GM12878 (cell line): ENCODE measurements at regions not wholly inside any gene's neighbourhood (a gene's known extent, or its start where the extent isn't known, plus 50 kb on each side); places are given as distances from the start of the nearest gene placed in this dataset.

Experiments used
- ATAC-seq: fragments of 200-7000 bp; cut with Tn5 transposase; 3 replicates; pipeline ENCODE4 v1.9.1; 2020; ENCODE audit warnings: mild to moderate bottlenecking, moderate library complexity
- BruUV-seq: library from RNA; stranded (reverse); fragments of 400-500 nt; replicated peaks from 2 replicates; lab custom pipeline; 2021; lab: Mats Ljungman, UMichigan
- CTCF ChIA-PET: fragments of 300-600 bp; sonication (Branson Sonifier 250); formaldehyde crosslinking; extraction: SDS; loops from one replicate; lab custom pipeline; 2021; ENCODE audit warnings: inconsistent platforms; lab: Yijun Ruan, JAX
- POLR2A ChIA-PET: fragments of 350-600 bp; formaldehyde crosslinking; extraction: SDS; loops from one replicate; lab custom pipeline; 2021; ENCODE audit warnings: inconsistent platforms; lab: Charles Lee
- RAD21 ChIA-PET: fragments of 300-600 bp; sonication (Branson Sonifier 250); formaldehyde crosslinking; loops from one replicate; lab custom pipeline; 2023; ENCODE audit warnings: antibody characterized with exemption; ENCODE audit not compliant: unreplicated experiment; lab: Charles Lee
- SMC1A ChIA-PET: fragments of 300-600 bp; sonication (Branson Sonifier 250); formaldehyde crosslinking; loops from one replicate; lab custom pipeline; 2023; ENCODE audit not compliant: unreplicated experiment, uncharacterized antibody; lab: Charles Lee
- DNase-seq: peaks from one replicate; pipeline ENCODE4 v3.0.0-alpha.2; 2011; ENCODE audit warnings: low read depth, low spot score
- FAIRE-seq: peaks from 3 replicates; lab custom pipeline; 2011; peaks lifted over from hg19 to GRCh38; lab: Jason Lieb, UNC
- H2AFZ ChIP-seq: 2 replicates; pipeline ENCODE4 v1.6.0; 2011; ENCODE audit warnings: low read depth, low read length, control low read depth; ENCODE audit not compliant: control insufficient read depth
- H3K27ac ChIP-seq: 2 replicates; pipeline ENCODE4 v1.5.1; 2011; ENCODE audit warnings: control low read depth; ENCODE audit not compliant: control insufficient read depth, insufficient read depth
- H3K27me3 ChIP-seq, 2 experiments: replicated peaks in 1 of 2; 2 replicates each; pipeline versions ENCODE4 v1.6.0 to v1.6.1; 2011; ENCODE audit warnings: low read length in 1 of 2; ENCODE audit not compliant: control insufficient read depth in 2 of 2, insufficient read depth in 2 of 2
- H3K36me3 ChIP-seq, 2 experiments: 2 replicates each; pipeline ENCODE4 v1.5.1; 2011; ENCODE audit warnings: low read length in 1 of 2; ENCODE audit not compliant: control insufficient read depth in 2 of 2, insufficient read depth in 2 of 2
- H3K4me1 ChIP-seq: 2 replicates; pipeline ENCODE4 v1.6.1; 2011; ENCODE audit warnings: mild to moderate bottlenecking, low read length, moderate library complexity, mixed read lengths; ENCODE audit not compliant: control insufficient read depth, insufficient read depth
- H3K4me2 ChIP-seq: 2 replicates; pipeline ENCODE4 v1.6.0; 2011; ENCODE audit warnings: control low read depth; ENCODE audit not compliant: control insufficient read depth, insufficient read depth
- H3K4me3 ChIP-seq: fragments of 200-600 bp; sonication (generic); 2 replicates; pipeline ENCODE4 v1.5.1; 2016
- H3K79me2 ChIP-seq: 2 replicates; pipeline ENCODE4 v1.6.0; 2011; ENCODE audit warnings: low read length; ENCODE audit not compliant: control insufficient read depth, insufficient read depth
- H3K9ac ChIP-seq: 2 replicates; pipeline ENCODE4 v1.8.0; 2011; ENCODE audit warnings: low read length, control low read depth, mixed read lengths; ENCODE audit not compliant: control insufficient read depth, insufficient read depth
- H3K9me3 ChIP-seq: replicated peaks from 3 replicates; pipeline ENCODE4 v1.5.1; 2011; ENCODE audit warnings: mild to moderate bottlenecking, low read length; ENCODE audit not compliant: control insufficient read depth, insufficient read depth
- H4K20me1 ChIP-seq: 2 replicates; pipeline ENCODE4 v1.6.0; 2011; ENCODE audit not compliant: control insufficient read depth, insufficient read depth
- CBFB ChIP-seq: IDR thresholded peaks from 2 replicates; pipeline ENCODE4 v1.6.1; 2016; ENCODE audit warnings: antibody characterized with exemption, low read depth
- EP300 ChIP-seq, 2 experiments: fragments of 150-350 bp in 1 of 2; IDR thresholded peaks; 2 replicates each; pipeline ENCODE4 v1.6.1; 2011 to 2012; ENCODE audit warnings: low read depth in 2 of 2, low read length in 2 of 2, borderline replicate concordance in 1 of 2, improper control_type of control experiment in 1 of 2, inconsistent platforms in 1 of 2; ENCODE audit not compliant: control insufficient read depth in 1 of 2
- ZNF274 ChIP-seq: IDR thresholded peaks from one replicate; pipeline ENCODE4 v1.8.0; 2011; ENCODE audit not compliant: insufficient read length, insufficient read depth
- ZNF687 ChIP-seq: fragments of 450-650 bp; IDR thresholded peaks from 2 replicates; pipeline ENCODE4 v1.6.1; 2017; ENCODE audit warnings: mild to moderate bottlenecking, moderate library complexity
- WGBS: methylation state at CpG from one replicate; pipeline ENCODE4 v1.1.6; 2016; ENCODE audit warnings: low lambda C conversion rate; ENCODE audit not compliant: insufficient replicate concordance, insufficient coverage; ENCODE audit errors: missing lambda C conversion rate; 5-methylcytosine and 5-hydroxymethylcytosine counted together
- in situ Hi-C: fragments of 300-500 bp; cut with MboI; formaldehyde crosslinking; loops from 9 replicates; pipeline ENCODE4 v1.14.3; 2018; ENCODE audit warnings: mixed read lengths
- intact Hi-C: fragments of 100-400 bp; cut with micrococcal nuclease; formaldehyde crosslinking; loops from one replicate; pipeline ENCODE4 v1.14.2; 2022; ENCODE audit not compliant: unreplicated experiment

GRCh38 chr4:124509151-124509550 lies 203.4 kb downstream of the ANKRD50 start:
- Histone ChIP-seq H3K4me3 (no peak overlapping the region), H3K36me3 (no peaks in the 10 kb centered on the region), H3K27me3 (no peaks in the 10 kb centered on the region), H3K9ac (no peak overlapping the region), H3K9me3 (no peaks in the 10 kb centered on the region), H3K79me2 (no peaks in the 10 kb centered on the region), H3K27ac (no peak overlapping the region), H3K4me1 (no peaks in the 10 kb centered on the region), H2AFZ (no peak overlapping the region), H3K4me2 (no peak overlapping the region), H4K20me1 (no peaks in the 10 kb centered on the region)
- ChIA-PET CTCF (no interaction called here), SMC1A (no interaction called here), RAD21 (no interaction called here), POLR2A (no interaction called here)
- 0% methylated on average over 2 of the region's 2 CpGs for WGBS
- FAIRE-seq (no peak), DNase-seq (no peak), ATAC-seq (no peak)
- BruUV-seq: no TSS peak
- in situ Hi-C loops (no loop called here), intact Hi-C loops (no loop called here)
- TF ChIP-seq CBFB (no peak), ZNF687 (no peak), ZNF274 (no peak), EP300 (IDR thresholded peaks at IDR 0.05; ENCODE audit: borderline replicate concordance in 1 of 2, control insufficient read depth in 1 of 2, low read depth in 2 of 2, low read length in 2 of 2) (no peak)
